OCI-LY7 (cell line): ENCODE measurements at regions not wholly inside any gene's neighbourhood (a gene's known extent, or its start where the extent isn't known, plus 50 kb on each side); places are given as distances from the start of the nearest gene placed in this dataset.

Source experiments
- BruUV-seq: library from RNA; stranded (reverse); fragments of 400-500 nt; replicated peaks from 2 replicates; lab custom pipeline; 2021; lab: Mats Ljungman, UMichigan
- CTCF ChIA-PET: fragments of 300-600 bp; sonication (Branson Sonifier 250); formaldehyde crosslinking; loops from one replicate; lab custom pipeline; 2022; ENCODE audit warnings: antibody characterized with exemption; ENCODE audit not compliant: unreplicated experiment; lab: Charles Lee
- POLR2A ChIA-PET: fragments of 300-600 bp; sonication (Branson Sonifier 250); formaldehyde crosslinking; loops from one replicate; lab custom pipeline; 2022; ENCODE audit warnings: antibody characterized with exemption; lab: Charles Lee
- DNase-seq: peaks from one replicate; pipeline ENCODE4 v3.0.0-alpha.2; 2015; ENCODE audit warnings: low spot score
- H2AFZ ChIP-seq: fragments of 200-600 bp; sonication (generic), shearing (Covaris generic); 2 replicates; pipeline ENCODE4 v1.6.1; 2014; ENCODE audit warnings: mild to moderate bottlenecking, antibody characterized with exemption, low read length, moderate library complexity
- H3K27ac ChIP-seq: fragments of 200-600 bp; sonication (generic); 2 replicates; pipeline ENCODE4 v1.5.1; 2014; ENCODE audit warnings: mixed run types, low read depth, mild to moderate bottlenecking, moderate library complexity, low read length, inconsistent platforms; ENCODE audit not compliant: poor library complexity, severe bottlenecking
- H3K36me3 ChIP-seq: fragments of 200-600 bp; sonication (generic); 2 replicates; pipeline ENCODE4 v1.6.1; 2014; ENCODE audit warnings: mild to moderate bottlenecking, antibody characterized with exemption, low read length, moderate library complexity, mixed read lengths; ENCODE audit not compliant: insufficient read depth
- H3K4me1 ChIP-seq: fragments of 200-600 bp; sonication (generic); 2 replicates; pipeline ENCODE4 v1.5.1; 2014; ENCODE audit warnings: mild to moderate bottlenecking, low read length; ENCODE audit not compliant: insufficient read depth, poor library complexity, severe bottlenecking
- H3K4me2 ChIP-seq: fragments of 200-600 bp; sonication (generic); 2 replicates; pipeline ENCODE4 v1.6.1; 2014; ENCODE audit warnings: mild to moderate bottlenecking, low read length
- H3K4me3 ChIP-seq: fragments of 200-600 bp; sonication (generic); 2 replicates; pipeline ENCODE4 v1.5.1; 2014; ENCODE audit warnings: mild to moderate bottlenecking, low read depth, low read length; ENCODE audit not compliant: poor library complexity, severe bottlenecking
- H3K79me2 ChIP-seq: fragments of 200-600 bp; sonication (generic); 2 replicates; pipeline ENCODE4 v1.6.1; 2016; ENCODE audit warnings: low read depth, mild to moderate bottlenecking, low read length, moderate library complexity, mixed read lengths; ENCODE audit not compliant: insufficient read depth
- H3K9me2 ChIP-seq: fragments of 200-600 bp; sonication (generic); 2 replicates; pipeline ENCODE4 v1.6.1; 2016; ENCODE audit warnings: mild to moderate bottlenecking, low read length, mixed read lengths; ENCODE audit not compliant: insufficient read depth
- H3K9me3 ChIP-seq: fragments of 200-600 bp; sonication (generic); 2 replicates; pipeline ENCODE4 v1.6.1; 2014; ENCODE audit warnings: mild to moderate bottlenecking, mixed run types, low read length, mixed read lengths
- H4K20me1 ChIP-seq: fragments of 200-600 bp; sonication (generic); 2 replicates; pipeline ENCODE4 v1.6.1; 2014; ENCODE audit warnings: mild to moderate bottlenecking, antibody characterized with exemption, low read length, moderate library complexity, mixed read lengths; ENCODE audit not compliant: insufficient read depth
- EZH2phosphoT487 ChIP-seq: fragments of 200-600 bp; sonication (generic); IDR thresholded peaks from 2 replicates; pipeline ENCODE4 v1.6.1; 2018; ENCODE audit warnings: low read depth, borderline replicate concordance, mild to moderate bottlenecking, mixed run types, antibody characterized with exemption, low read length, moderate library complexity, mixed read lengths
- intact Hi-C: fragments of 100-400 bp; cut with micrococcal nuclease; formaldehyde crosslinking; loops from one replicate; pipeline ENCODE4 v1.10.0; 2022; ENCODE audit not compliant: unreplicated experiment
- TF ChIP-seq, protein P1 (sequence below): fragments of 200-600 bp; sonication (generic); conservative IDR thresholded peaks from 2 replicates; pipeline ENCODE4 v1.5.1; 2014; ENCODE audit warnings: mild to moderate bottlenecking, antibody characterized with exemption, low read length, moderate library complexity, mixed read lengths

GRCh38 chr2:53087262-53087873, 680.2 kb upstream of the CHAC2 start:
- Histone ChIP-seq H2AFZ (no peak overlapping the region), H3K9me2 (no peaks in the 10 kb centered on the region), H3K4me1 (no peaks in the 10 kb centered on the region), H3K36me3 (no peaks in the 10 kb centered on the region), H4K20me1 (no peaks in the 10 kb centered on the region), H3K79me2 (no peaks in the 10 kb centered on the region), H3K4me2 (no peak overlapping the region), H3K4me3 (no peak overlapping the region), H3K27ac (no peak overlapping the region), H3K9me3 (no peaks in the 10 kb centered on the region)
- CTCF ChIA-PET, result no interaction called here
- TF ChIP-seq EZH2phosphoT487, result no peak
- TF ChIP-seq, protein P1, sequence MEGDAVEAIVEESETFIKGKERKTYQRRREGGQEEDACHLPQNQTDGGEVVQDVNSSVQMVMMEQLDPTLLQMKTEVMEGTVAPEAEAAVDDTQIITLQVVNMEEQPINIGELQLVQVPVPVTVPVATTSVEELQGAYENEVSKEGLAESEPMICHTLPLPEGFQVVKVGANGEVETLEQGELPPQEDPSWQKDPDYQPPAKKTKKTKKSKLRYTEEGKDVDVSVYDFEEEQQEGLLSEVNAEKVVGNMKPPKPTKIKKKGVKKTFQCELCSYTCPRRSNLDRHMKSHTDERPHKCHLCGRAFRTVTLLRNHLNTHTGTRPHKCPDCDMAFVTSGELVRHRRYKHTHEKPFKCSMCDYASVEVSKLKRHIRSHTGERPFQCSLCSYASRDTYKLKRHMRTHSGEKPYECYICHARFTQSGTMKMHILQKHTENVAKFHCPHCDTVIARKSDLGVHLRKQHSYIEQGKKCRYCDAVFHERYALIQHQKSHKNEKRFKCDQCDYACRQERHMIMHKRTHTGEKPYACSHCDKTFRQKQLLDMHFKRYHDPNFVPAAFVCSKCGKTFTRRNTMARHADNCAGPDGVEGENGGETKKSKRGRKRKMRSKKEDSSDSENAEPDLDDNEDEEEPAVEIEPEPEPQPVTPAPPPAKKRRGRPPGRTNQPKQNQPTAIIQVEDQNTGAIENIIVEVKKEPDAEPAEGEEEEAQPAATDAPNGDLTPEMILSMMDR, result no peak
- DNase-seq, result no peak
- intact Hi-C loops, result no loop called here
- no TSS peak for BruUV-seq
- POLR2A ChIA-PET, result interaction anchor here (0.7 kb wide), 1 partner anchor 385 kb away, joined by 3 read pairs; no protein-coding TSS in a partner anchor

- H3K4me2 ChIP-seq, result no peak overlapping the region
- H2AFZ ChIP-seq, result no peak overlapping the region
- H3K4me1 ChIP-seq, result no peaks in the 10 kb centered on the region
- CTCF ChIA-PET, result no interaction called here
- no peak for DNase-seq
- BruUV-seq, result no TSS peak
- 0 out of 2 replicates have a peak, but pooled peaks cover 3% of the 10 kb centered on the region for H3K9me3 ChIP-seq
- no peak overlapping the region for H3K27ac ChIP-seq
- H3K36me3 ChIP-seq, result no peaks in the 10 kb centered on the region
- no peaks in the 10 kb centered on the region for H4K20me1 ChIP-seq
- no peak overlapping the region for H3K4me3 ChIP-seq
- H3K9me2 ChIP-seq, result no peaks in the 10 kb centered on the region; the same call in 1 of the 2 replicates
- intact Hi-C loops, result no loop called here
- POLR2A ChIA-PET, result no interaction called here
- H3K79me2 ChIP-seq, result no peaks in the 10 kb centered on the region
- TF ChIP-seq, protein P1, result no peak
- TF ChIP-seq EZH2phosphoT487, result no peak
Measured at GRCh38 chr2:53077413-53077812, 690.2 kb upstream of the CHAC2 start.

- H3K36me3 ChIP-seq, result no peaks in the 10 kb centered on the region
- TF ChIP-seq EZH2phosphoT487, result no peak
- TF ChIP-seq, protein P1, result no peak
- no peak overlapping the region for H2AFZ ChIP-seq
- H4K20me1 ChIP-seq, result no peaks in the 10 kb centered on the region
- no peak overlapping the region for H3K4me3 ChIP-seq
- DNase-seq, result no peak
- H3K9me3 ChIP-seq, result no peaks in the 10 kb centered on the region
- ChIA-PET CTCF (no interaction called here), POLR2A (interaction anchor here (1.0 kb wide), 1 partner anchor 481 kb away, joined by 3 read pairs; no protein-coding TSS in a partner anchor)
- H3K9me2 ChIP-seq, result no peaks in the 10 kb centered on the region; the same call in 1 of the 2 replicates
- no peaks in the 10 kb centered on the region for H3K79me2 ChIP-seq
- H3K4me1 ChIP-seq, result no peaks in the 10 kb centered on the region
- H3K4me2 ChIP-seq, result no peak overlapping the region
- no TSS peak for BruUV-seq
- intact Hi-C loops, result no loop called here
- H3K27ac ChIP-seq, result no peak overlapping the region
Measured at GRCh38 chr2:53075760-53076159, 691.8 kb upstream of the CHAC2 start.
